ENCODE measurements at regions not wholly inside any gene's neighbourhood (a gene's known extent, or its start where the extent isn't known, plus 50 kb on each side); places are given as distances from the start of the nearest gene placed in this dataset.

- no peak for DNase-seq
These were observed 50.2 kb upstream of the VTCN1 start for GRCh38 chr1:117260761-117261423.
